NCI-H510A (cell line): ENCODE measurements at regions not wholly inside any gene's neighbourhood (a gene's known extent, or its start where the extent isn't known, plus 50 kb on each side); places are given as distances from the start of the nearest gene placed in this dataset.

Experiments
- DNase-seq: peaks from one replicate; lab custom pipeline; 2025; lab: John Stamatoyannopoulos, UW

GRCh38 chr14:56501909-56502530, 77.6 kb upstream of the TMEM260 start:
- DNase-seq: no peak

DNA sequence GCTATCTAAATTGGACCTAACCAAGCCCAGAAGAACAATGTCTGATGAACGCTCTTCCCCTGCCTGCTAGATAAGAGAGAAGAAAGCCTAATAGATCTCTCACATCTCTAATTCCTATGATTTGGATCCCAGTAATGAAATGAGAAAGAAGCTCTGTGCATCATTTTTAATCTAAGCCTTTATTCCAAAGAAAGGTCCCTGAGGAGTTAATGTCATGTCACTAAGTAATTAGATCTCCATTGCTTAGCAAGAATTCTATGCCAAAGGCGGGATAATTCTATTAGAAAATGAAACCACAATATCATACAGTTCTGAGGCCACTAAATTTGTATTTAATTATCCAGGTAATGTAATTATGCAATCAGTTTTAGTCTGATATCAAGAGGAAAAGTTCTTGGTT, 74.2 kb upstream of the TMEM260 start:
- DNase-seq: no peak

DNA sequence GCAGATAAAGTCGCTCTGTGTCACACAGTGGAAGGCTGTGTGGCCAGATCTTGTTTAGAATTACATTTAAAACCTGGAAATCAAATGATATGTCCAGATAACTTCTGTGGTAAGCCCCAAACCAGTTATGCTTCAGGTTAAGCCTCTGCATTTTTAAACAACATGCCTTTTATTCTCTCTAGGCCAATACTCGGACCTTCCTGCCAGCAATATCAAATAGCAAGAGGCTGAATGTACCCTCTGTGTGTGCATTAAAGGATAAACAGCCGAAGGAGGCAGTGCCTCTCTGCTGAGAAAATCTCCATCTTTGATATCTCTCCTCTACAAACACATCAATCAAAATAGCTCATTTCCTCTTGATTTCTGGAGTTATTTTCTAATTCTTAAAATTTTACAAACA, 67.1 kb upstream of the TMEM260 start:
- no peak for DNase-seq

GRCh38 chr14:56514663-56515371, 64.8 kb upstream of the TMEM260 start:
- DNase-seq: no peak

GRCh38 chr14:56515739-56516138, 63.9 kb upstream of the TMEM260 start:
- DNase-seq: no peak

DNA sequence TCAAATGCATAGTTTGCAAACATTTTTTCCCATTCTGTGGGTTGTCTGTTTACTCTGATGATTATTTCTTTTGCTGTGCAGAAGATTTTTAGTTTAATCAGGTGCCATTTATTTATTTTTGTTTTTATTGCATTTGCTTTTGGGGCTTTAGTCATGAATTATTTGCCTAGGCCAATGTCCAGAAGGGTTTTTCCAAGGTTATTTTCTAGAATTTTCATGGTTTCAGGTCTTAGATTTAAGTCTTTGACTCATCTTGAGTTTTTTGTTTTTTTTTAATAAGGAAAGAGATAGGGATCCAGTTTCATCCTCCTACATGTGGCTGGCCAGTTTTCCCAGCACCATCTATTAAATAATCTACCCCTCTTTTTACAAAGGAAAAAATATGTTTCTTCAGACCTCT, 57.2 kb upstream of the TMEM260 start:
- DNase-seq: no peak

GRCh38 chr14:56524971-56525677, 54.5 kb upstream of the TMEM260 start:
- no peak for DNase-seq

- no peak for DNase-seq
These were observed 50.7 kb upstream of the TMEM260 start for GRCh38 chr14:56528927-56529326.
